Prostate gland (tissue), 2 donors: ENCODE measurements at regions not wholly inside any gene's neighbourhood (a gene's known extent, or its start where the extent isn't known, plus 50 kb on each side); places are given as distances from the start of the nearest gene placed in this dataset.

ENCODE experiments used
- POLR2A ChIP-seq: fragments of 450-650 bp; IDR thresholded peaks from one replicate; pipeline ENCODE4 v1.6.1; 2016; ENCODE audit warnings: antibody characterized with exemption, mild to moderate bottlenecking
- POLR2AphosphoS5 ChIP-seq: sonication (generic); formaldehyde crosslinking; IDR thresholded peaks from one replicate; pipeline ENCODE4 v1.6.1; 2017; ENCODE audit warnings: antibody characterized with exemption
- TF ChIP-seq, protein P1 (sequence below), 4 experiments: fragments of 200-600 bp in 2 of 4; fragments of 450-650 bp in 2 of 4; sonication (generic) in 2 of 4; IDR thresholded peaks; 1 replicate in 3 of 4; 2 replicates in 1 of 4; pipeline ENCODE4 v1.5.1; 2016 to 2019; ENCODE audit warnings: antibody characterized with exemption in 4 of 4, mild to moderate bottlenecking in 2 of 4, moderate library complexity in 2 of 4

DNA sequence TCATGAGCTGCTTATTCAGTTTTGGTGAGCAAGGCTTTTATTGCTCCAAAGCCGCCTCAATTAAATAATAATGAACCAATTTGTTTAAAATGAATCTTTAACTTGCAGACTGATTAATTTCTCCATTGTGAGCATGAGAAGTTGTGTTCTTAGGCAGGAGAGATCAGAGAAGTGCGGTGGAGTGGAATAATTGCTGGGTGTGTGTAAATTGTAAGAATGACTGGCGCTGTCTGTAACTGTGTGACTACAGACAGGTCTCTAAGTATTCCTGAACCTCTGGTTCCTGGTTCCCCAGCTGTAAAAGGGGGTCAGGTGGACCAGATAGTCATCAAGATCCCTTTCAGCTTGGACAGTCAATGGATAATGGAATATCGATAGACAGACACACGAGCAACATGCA, 98.0 kb upstream of the EFEMP1 start:
- no peak for TF ChIP-seq POLR2A
- TF ChIP-seq, protein P1, sequence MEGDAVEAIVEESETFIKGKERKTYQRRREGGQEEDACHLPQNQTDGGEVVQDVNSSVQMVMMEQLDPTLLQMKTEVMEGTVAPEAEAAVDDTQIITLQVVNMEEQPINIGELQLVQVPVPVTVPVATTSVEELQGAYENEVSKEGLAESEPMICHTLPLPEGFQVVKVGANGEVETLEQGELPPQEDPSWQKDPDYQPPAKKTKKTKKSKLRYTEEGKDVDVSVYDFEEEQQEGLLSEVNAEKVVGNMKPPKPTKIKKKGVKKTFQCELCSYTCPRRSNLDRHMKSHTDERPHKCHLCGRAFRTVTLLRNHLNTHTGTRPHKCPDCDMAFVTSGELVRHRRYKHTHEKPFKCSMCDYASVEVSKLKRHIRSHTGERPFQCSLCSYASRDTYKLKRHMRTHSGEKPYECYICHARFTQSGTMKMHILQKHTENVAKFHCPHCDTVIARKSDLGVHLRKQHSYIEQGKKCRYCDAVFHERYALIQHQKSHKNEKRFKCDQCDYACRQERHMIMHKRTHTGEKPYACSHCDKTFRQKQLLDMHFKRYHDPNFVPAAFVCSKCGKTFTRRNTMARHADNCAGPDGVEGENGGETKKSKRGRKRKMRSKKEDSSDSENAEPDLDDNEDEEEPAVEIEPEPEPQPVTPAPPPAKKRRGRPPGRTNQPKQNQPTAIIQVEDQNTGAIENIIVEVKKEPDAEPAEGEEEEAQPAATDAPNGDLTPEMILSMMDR (IDR thresholded peaks at IDR 0.05): no peak
- TF ChIP-seq POLR2AphosphoS5: no peak
